Trophoblast cell (in vitro differentiated cells and primary cell): ENCODE measurements at regions not wholly inside any gene's neighbourhood (a gene's known extent, or its start where the extent isn't known, plus 50 kb on each side); places are given as distances from the start of the nearest gene placed in this dataset.

Experiments used
- DNase-seq, 2 donors: peaks; one replicate each; pipeline ENCODE4 v3.0.0-alpha.2; 2016
- H2AFZ ChIP-seq: 2 replicates; pipeline ENCODE4 v1.6.1; 2013; ENCODE audit warnings: low read length, moderate library complexity, mild to moderate bottlenecking; ENCODE audit not compliant: insufficient read depth, poor library complexity
- H2AK5ac ChIP-seq: 2 replicates; pipeline ENCODE4 v1.6.1; 2013; ENCODE audit warnings: mild to moderate bottlenecking, low read length
- H2BK120ac ChIP-seq: 2 replicates; pipeline ENCODE4 v1.6.1; 2013; ENCODE audit warnings: low read length, mild to moderate bottlenecking, moderate library complexity; ENCODE audit not compliant: insufficient read depth, poor library complexity
- H2BK12ac ChIP-seq: 2 replicates; pipeline ENCODE4 v1.6.1; 2013; ENCODE audit warnings: mild to moderate bottlenecking, low read length, moderate library complexity
- H2BK5ac ChIP-seq: 2 replicates; pipeline ENCODE4 v1.6.1; 2013; ENCODE audit warnings: low read length, low read depth, moderate library complexity, mild to moderate bottlenecking; ENCODE audit not compliant: poor library complexity
- H3K14ac ChIP-seq: 2 replicates; pipeline ENCODE4 v1.6.1; 2013; ENCODE audit warnings: mild to moderate bottlenecking, low read length
- H3K18ac ChIP-seq: 2 replicates; pipeline ENCODE4 v1.6.1; 2013; ENCODE audit warnings: mild to moderate bottlenecking, low read length
- H3K23ac ChIP-seq: 2 replicates; pipeline ENCODE4 v1.6.1; 2013; ENCODE audit warnings: low read length
- H3K27ac ChIP-seq: 2 replicates; pipeline ENCODE4 v1.5.1; 2013; ENCODE audit warnings: low read depth, mild to moderate bottlenecking, inconsistent platforms, low read length, moderate library complexity
- H3K27me3 ChIP-seq: 2 replicates; pipeline ENCODE4 v1.6.1; 2013; ENCODE audit warnings: inconsistent platforms, mild to moderate bottlenecking, low read length, moderate library complexity; ENCODE audit not compliant: insufficient read depth
- H3K36me3 ChIP-seq, 2 experiments: 1 replicate in 1 of 2; 2 replicates in 1 of 2; pipeline ENCODE4 v1.6.1; 2013; ENCODE audit warnings: low read length in 2 of 2, mild to moderate bottlenecking in 2 of 2, moderate library complexity in 1 of 2; ENCODE audit not compliant: insufficient read depth in 2 of 2, control insufficient read depth in 1 of 2
- H3K4ac ChIP-seq: 2 replicates; pipeline ENCODE4 v1.6.1; 2013; ENCODE audit warnings: low read depth, mild to moderate bottlenecking, low read length, moderate library complexity
- H3K4me1 ChIP-seq, 2 experiments: 1 replicate in 1 of 2; 2 replicates in 1 of 2; pipeline ENCODE4 v1.6.1; 2013; ENCODE audit warnings: low read length in 2 of 2, mild to moderate bottlenecking in 2 of 2, moderate library complexity in 1 of 2; ENCODE audit not compliant: insufficient read depth in 2 of 2, control insufficient read depth in 1 of 2
- H3K4me2 ChIP-seq: 2 replicates; pipeline ENCODE4 v1.6.1; 2013; ENCODE audit warnings: inconsistent platforms, mild to moderate bottlenecking, low read length, moderate library complexity
- H3K4me3 ChIP-seq: 2 replicates; pipeline ENCODE4 v1.5.1; 2013; ENCODE audit warnings: mild to moderate bottlenecking, low read depth, low read length, inconsistent platforms
- H3K79me1 ChIP-seq: one replicate; pipeline ENCODE4 v1.6.1; 2013; ENCODE audit warnings: low read length
- H3K79me2 ChIP-seq: 2 replicates; pipeline ENCODE4 v1.6.1; 2013; ENCODE audit warnings: low read length, mild to moderate bottlenecking; ENCODE audit not compliant: control insufficient read depth, insufficient read depth, poor library complexity
- H3K9ac ChIP-seq: 2 replicates; pipeline ENCODE4 v1.6.1; 2013; ENCODE audit warnings: mild to moderate bottlenecking, low read length
- H3K9me3 ChIP-seq: 2 replicates; pipeline ENCODE4 v1.6.1; 2013; ENCODE audit warnings: low read depth, mild to moderate bottlenecking, control low read depth, inconsistent platforms, low read length; ENCODE audit not compliant: insufficient read depth
- H4K12ac ChIP-seq: 2 replicates; pipeline ENCODE4 v1.6.1; 2013; ENCODE audit warnings: low read depth, mild to moderate bottlenecking, low read length, moderate library complexity
- H4K8ac ChIP-seq: 2 replicates; pipeline ENCODE4 v1.6.1; 2013; ENCODE audit warnings: low read depth, mild to moderate bottlenecking, low read length, moderate library complexity
- H4K91ac ChIP-seq: one replicate; pipeline ENCODE4 v1.6.1; 2013; ENCODE audit warnings: low read depth, mild to moderate bottlenecking, low read length, moderate library complexity
- WGBS: extraction: QIAGEN DNeasy Blood & Tissue Kit; methylation state at CpG from one replicate; pipeline ENCODE4 v1.1.7; 2013; ENCODE audit warnings: missing lambda C conversion rate; ENCODE audit not compliant: insufficient read length, insufficient coverage; ENCODE audit errors: extremely low coverage; 5-methylcytosine and 5-hydroxymethylcytosine counted together

- DNase-seq: no peak
- no peak overlapping the region for H4K91ac ChIP-seq
- H3K9ac ChIP-seq: no peak overlapping the region
- no peak overlapping the region for H3K4ac ChIP-seq
- no peak overlapping the region for H3K18ac ChIP-seq
- H2AK5ac ChIP-seq: no peak overlapping the region
- H3K23ac ChIP-seq: no peak overlapping the region
- no peak overlapping the region for H3K14ac ChIP-seq
- no peak overlapping the region for H2AFZ ChIP-seq
- H3K79me2 ChIP-seq: no peaks in the 10 kb centered on the region
- H3K27ac ChIP-seq: no peak overlapping the region
- H2BK120ac ChIP-seq: no peak overlapping the region
- no peak overlapping the region for H4K12ac ChIP-seq
- no peak overlapping the region for H3K4me2 ChIP-seq
- no peak overlapping the region for H3K4me3 ChIP-seq
- H2BK5ac ChIP-seq: no peak overlapping the region
- no peaks in the 10 kb centered on the region for H3K27me3 ChIP-seq
- H2BK12ac ChIP-seq: no peak overlapping the region
- no CpG with 5 or more reads among the region's 8 CpGs for WGBS
- no peaks in the 10 kb centered on the region for H3K79me1 ChIP-seq
- no peaks in the 10 kb centered on the region for H3K4me1 ChIP-seq
- H4K8ac ChIP-seq: no peak overlapping the region
- H3K36me3 ChIP-seq: no peaks in the 10 kb centered on the region
- peaks cover 4% of the 10 kb centered on the region for H3K9me3 ChIP-seq
Measured at GRCh38 chr1:13911697-13912619, 212.0 kb downstream of the PRDM2 start.

DNA sequence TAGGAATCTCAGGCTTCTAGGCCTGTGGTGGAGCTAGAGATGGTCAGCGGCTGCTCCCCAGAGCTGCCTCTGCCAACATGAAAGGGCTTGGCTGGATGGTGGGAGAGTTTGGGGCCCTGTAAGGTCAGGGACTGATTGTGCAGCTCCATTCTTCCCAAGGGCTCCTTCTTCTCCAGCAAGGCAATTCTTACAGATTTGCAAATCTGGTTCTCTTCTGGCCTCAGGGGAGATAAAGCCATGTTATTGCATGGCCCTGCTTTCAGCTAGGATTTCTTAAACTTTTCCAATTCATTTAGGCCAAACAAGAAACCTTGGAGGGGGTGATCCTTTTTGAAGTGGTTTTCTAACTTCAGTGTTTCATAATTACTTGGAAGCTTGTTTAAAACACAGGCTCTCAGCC is 213.4 kb downstream of the PRDM2 start:
- H3K27me3 ChIP-seq: no peaks in the 10 kb centered on the region
- no peak overlapping the region for H2BK5ac ChIP-seq
- H4K91ac ChIP-seq: no peak overlapping the region
- H3K9ac ChIP-seq: no peak overlapping the region
- no peak overlapping the region for H3K14ac ChIP-seq
- H2AK5ac ChIP-seq: no peak overlapping the region
- no peaks in the 10 kb centered on the region for H3K36me3 ChIP-seq
- no peaks in the 10 kb centered on the region for H3K4me1 ChIP-seq
- H3K18ac ChIP-seq: no peak overlapping the region
- H3K4ac ChIP-seq: no peak overlapping the region
- no CpG with 5 or more reads among the region's 1 CpG for WGBS
- no peak overlapping the region for H2BK12ac ChIP-seq
- peaks cover 4% of the 10 kb centered on the region for H3K9me3 ChIP-seq
- H4K12ac ChIP-seq: no peak overlapping the region
- DNase-seq: no peak
- H3K23ac ChIP-seq: no peak overlapping the region
- no peak overlapping the region for H3K4me2 ChIP-seq
- no peaks in the 10 kb centered on the region for H3K79me2 ChIP-seq
- no peak overlapping the region for H3K27ac ChIP-seq
- H3K4me3 ChIP-seq: no peak overlapping the region
- no peak overlapping the region for H4K8ac ChIP-seq
- no peak overlapping the region for H2BK120ac ChIP-seq
- H2AFZ ChIP-seq: no peak overlapping the region
- no peaks in the 10 kb centered on the region for H3K79me1 ChIP-seq

- Histone ChIP-seq H3K9me3 (peaks cover 4% of the 10 kb centered on the region), H3K79me2 (no peaks in the 10 kb centered on the region), H3K4ac (no peak overlapping the region), H3K4me2 (no peak overlapping the region), H3K79me1 (no peaks in the 10 kb centered on the region), H3K4me3 (no peak overlapping the region), H3K27me3 (no peaks in the 10 kb centered on the region), H3K4me1 (no peaks in the 10 kb centered on the region), H4K91ac (no peak overlapping the region), H3K9ac (no peak overlapping the region), H3K23ac (no peak overlapping the region), H3K36me3 (no peaks in the 10 kb centered on the region), H3K14ac (no peak overlapping the region), H2AK5ac (no peak overlapping the region), H2BK5ac (no peak overlapping the region), H2BK120ac (no peak overlapping the region), H2AFZ (no peak overlapping the region), H3K18ac (no peak overlapping the region), H3K27ac (no peak overlapping the region), H4K8ac (no peak overlapping the region), H2BK12ac (no peak overlapping the region), H4K12ac (no peak overlapping the region)
- DNase-seq: no peak
- no CpG with 5 or more reads among the region's 3 CpGs for WGBS
Measured at GRCh38 chr1:13916530-13916929, 216.5 kb downstream of the PRDM2 start.

GRCh38 chr1:13917607-13918006 is 217.6 kb downstream of the PRDM2 start:
- Histone ChIP-seq H3K27me3 (no peaks in the 10 kb centered on the region), H3K79me2 (no peaks in the 10 kb centered on the region), H3K27ac (no peak overlapping the region), H3K4ac (no peak overlapping the region), H3K9me3 (peaks cover 6% of the 10 kb centered on the region), H2BK12ac (no peak overlapping the region), H3K18ac (no peak overlapping the region), H2BK5ac (no peak overlapping the region), H2BK120ac (no peak overlapping the region), H3K14ac (no peak overlapping the region), H3K9ac (no peak overlapping the region), H2AFZ (no peak overlapping the region), H3K4me1 (no peaks in the 10 kb centered on the region), H4K91ac (no peak overlapping the region), H3K4me3 (no peak overlapping the region), H3K23ac (no peak overlapping the region), H3K79me1 (no peaks in the 10 kb centered on the region), H4K12ac (no peak overlapping the region), H3K4me2 (no peak overlapping the region), H4K8ac (no peak overlapping the region), H3K36me3 (no peaks in the 10 kb centered on the region), H2AK5ac (no peak overlapping the region)
- DNase-seq: no peak
- no CpG with 5 or more reads among the region's 2 CpGs for WGBS
